ENCODE measurements at regions not wholly inside any gene's neighbourhood (a gene's known extent, or its start where the extent isn't known, plus 50 kb on each side); places are given as distances from the start of the nearest gene placed in this dataset.
A peak's percentile ranks its signal among the peaks of the same experiment; 100 is the strongest.

GRCh38 chr6:15080895-15081294, 165.0 kb upstream of the JARID2 start:
- WGBS, 2 donors (ENCODE audit: low coverage in 1 of 2), result 88 to 100% methylated on average over 1 of the region's 1 CpG
- Histone ChIP-seq H3K4me3 (no peak overlapping the region), H3K4me1 (no peaks in the 10 kb centered on the region), H3K36me3 (no peaks in the 10 kb centered on the region), H3K27ac (no peak overlapping the region), H3K27me3 (no peaks in the 10 kb centered on the region), H3K9me3 (no peaks in the 10 kb centered on the region)
- TF ChIP-seq CTCF (IDR thresholded peaks at IDR 0.05) (no peak), POLR2AphosphoS5 (IDR thresholded peaks at IDR 0.05) (no peak), EP300 (IDR thresholded peaks at IDR 0.05; ENCODE audit: low read depth) (no peak)
- intact Hi-C loops (cut with DNase I; ENCODE audit: low total_unique reads), result no loop called here
- DNase-seq, result no peak
- in situ Hi-C loops (cut with MboI; ENCODE audit: low pct_ligation_motif_present in 1 of 4, low pct_unique_long_range_greater_than_20kb in 1 of 4, low sequenced_read_pairs in 3 of 4), result no loop called here

- H3K27me3 ChIP-seq, result no peaks in the 10 kb centered on the region
- H3K4me3 ChIP-seq, result no peak overlapping the region
- in situ Hi-C loops (cut with MboI; ENCODE audit: low pct_ligation_motif_present in 1 of 4, low pct_unique_long_range_greater_than_20kb in 1 of 4, low sequenced_read_pairs in 3 of 4) (no loop called here), intact Hi-C loops (cut with DNase I; ENCODE audit: low total_unique reads) (no loop called here)
- no peaks in the 10 kb centered on the region for H3K36me3 ChIP-seq
- no peak for DNase-seq
- 91 to 100% methylated on average over 2 of the region's 2 CpGs for WGBS, 2 donors (ENCODE audit: low coverage in 1 of 2)
- H3K4me1 ChIP-seq, result peaks cover 0 to 2% (median under 1%) of the 10 kb centered on the region in 4 donors
- no peaks in the 10 kb centered on the region for H3K9me3 ChIP-seq
- TF ChIP-seq EP300 (IDR thresholded peaks at IDR 0.05; ENCODE audit: low read depth) (no peak), POLR2A (IDR thresholded peaks at IDR 0.05) (no peak), CTCF (IDR thresholded peaks at IDR 0.05) (no peak), POLR2AphosphoS5 (IDR thresholded peaks at IDR 0.05) (no peak)
- H3K27ac ChIP-seq, result no peak overlapping the region
These were observed 164.4 kb upstream of the JARID2 start for GRCh38 chr6:15081447-15081846.

- DNase-seq, result no peak
- TF ChIP-seq POLR2A (IDR thresholded peaks at IDR 0.05) (no peak), EP300 (IDR thresholded peaks at IDR 0.05; ENCODE audit: low read depth) (no peak), CTCF (IDR thresholded peaks at IDR 0.05) (no peak), POLR2AphosphoS5 (IDR thresholded peaks at IDR 0.05) (no peak)
- H3K27ac ChIP-seq, result no peak overlapping the region
- intact Hi-C loops (cut with DNase I; ENCODE audit: low total_unique reads), result no loop called here
- no peaks in the 10 kb centered on the region for H3K9me3 ChIP-seq
- in situ Hi-C loops (cut with MboI; ENCODE audit: low pct_ligation_motif_present in 1 of 4, low pct_unique_long_range_greater_than_20kb in 1 of 4, low sequenced_read_pairs in 3 of 4), result no loop called here
- no peak overlapping the region for H3K4me3 ChIP-seq
- H3K27me3 ChIP-seq, result no peaks in the 10 kb centered on the region
- peaks cover 0 to 11% (median 3%) of the 10 kb centered on the region in 4 donors for H3K4me1 ChIP-seq
- WGBS, 2 donors (ENCODE audit: low coverage in 1 of 2), result 86 to 92% methylated on average over 7 to 8 of the region's 8 CpGs
- no peaks in the 10 kb centered on the region for H3K36me3 ChIP-seq
These were observed 163.2 kb upstream of the JARID2 start for GRCh38 chr6:15082708-15083107.

- TF ChIP-seq POLR2A (IDR thresholded peaks at IDR 0.05) (no peak), CTCF (IDR thresholded peaks at IDR 0.05) (no peak), EP300 (IDR thresholded peaks at IDR 0.05; ENCODE audit: low read depth) (no peak), POLR2AphosphoS5 (IDR thresholded peaks at IDR 0.05) (no peak)
- DNase-seq, result peak; percentile 18
These were observed 159.3 kb upstream of the JARID2 start for GRCh38 chr6:15086348-15087158.

More at GRCh38 chr6:15086348-15087158, 159.3 kb upstream of the JARID2 start:
- no peaks in the 10 kb centered on the region for H3K36me3 ChIP-seq
- no peaks in the 10 kb centered on the region for H3K9me3 ChIP-seq
- no peaks in the 10 kb centered on the region for H3K27me3 ChIP-seq
- H3K4me3 ChIP-seq, result no peak overlapping the region
- H3K4me1 ChIP-seq, result peaks cover 0 to 17% (median 3%) of the 10 kb centered on the region in 4 donors
- WGBS, 2 donors (ENCODE audit: low coverage in 1 of 2), result 37 to 61% methylated on average over 3 to 12 of the region's 12 CpGs
- H3K27ac ChIP-seq, result no peak overlapping the region
- in situ Hi-C loops (cut with MboI; ENCODE audit: low pct_ligation_motif_present in 1 of 4, low pct_unique_long_range_greater_than_20kb in 1 of 4, low sequenced_read_pairs in 3 of 4) (no loop called here), intact Hi-C loops (cut with DNase I; ENCODE audit: low total_unique reads) (no loop called here)
